Common myeloid progenitor, CD34-positive (primary cell): ENCODE measurements at regions not wholly inside any gene's neighbourhood (a gene's known extent, or its start where the extent isn't known, plus 50 kb on each side); places are given as distances from the start of the nearest gene placed in this dataset.

Experiments
- CTCF ChIA-PET: fragments of 350-600 bp; sonication (Branson Sonifier 250); formaldehyde crosslinking; loops from one replicate; lab custom pipeline; 2021; ENCODE audit warnings: antibody characterized with exemption; lab: Charles Lee
- POLR2A ChIA-PET: fragments of 350-600 bp; sonication (Branson Sonifier 250); formaldehyde crosslinking; loops from one replicate; lab custom pipeline; 2021; ENCODE audit warnings: antibody characterized with exemption; lab: Charles Lee
- DNase-seq, 3 donors: peaks; one replicate each; pipeline versions ENCODE4 v3.0.0 to v3.0.0-alpha.2; 2013
- H3K27ac ChIP-seq, 2 experiments: 1 replicate in 1 of 2; 2 replicates in 1 of 2; pipeline ENCODE4 v1.7.0; 2013; ENCODE audit warnings: inconsistent platforms in 2 of 2, low read length in 2 of 2, mild to moderate bottlenecking in 2 of 2, low read depth in 1 of 2, moderate library complexity in 1 of 2; ENCODE audit not compliant: severe bottlenecking in 2 of 2, insufficient read depth in 1 of 2, poor library complexity in 1 of 2
- H3K27me3 ChIP-seq, 5 experiments: replicated peaks in 2 of 5; 1 replicate in 3 of 5; 2 replicates in 2 of 5; pipeline versions ENCODE4 v1.6.1 to v1.7.0; 2013; ENCODE audit warnings: low read length in 4 of 5, mild to moderate bottlenecking in 2 of 5, moderate library complexity in 2 of 5, inconsistent platforms in 1 of 5; ENCODE audit not compliant: insufficient read depth in 5 of 5, control insufficient read depth in 4 of 5
- H3K36me3 ChIP-seq, 4 experiments: 1 replicate in 2 of 4; 2 replicates in 2 of 4; pipeline versions ENCODE4 v1.6.1 to v1.7.0; 2013; ENCODE audit warnings: low read length in 3 of 4, control low read depth in 1 of 4, mild to moderate bottlenecking in 1 of 4; ENCODE audit not compliant: control insufficient read depth in 4 of 4, insufficient read depth in 4 of 4
- H3K4me1 ChIP-seq, 4 experiments: 1 replicate in 3 of 4; 2 replicates in 1 of 4; pipeline versions ENCODE4 v1.6.1 to v1.7.1; 2013; ENCODE audit warnings: low read length in 3 of 4, mild to moderate bottlenecking in 3 of 4, control low read depth in 1 of 4, inconsistent platforms in 1 of 4, moderate library complexity in 1 of 4; ENCODE audit not compliant: control insufficient read depth in 4 of 4, insufficient read depth in 4 of 4; ENCODE audit errors: control extremely low read depth in 1 of 4
- H3K4me3 ChIP-seq, 7 experiments: 1 replicate in 4 of 7; 2 replicates in 3 of 7; pipeline versions ENCODE4 v1.5.1 to v1.7.0; 2013; ENCODE audit warnings: mild to moderate bottlenecking in 7 of 7, low read length in 6 of 7, moderate library complexity in 6 of 7, inconsistent platforms in 2 of 7, low read depth in 2 of 7, control low read depth in 1 of 7; ENCODE audit not compliant: insufficient read depth in 4 of 7, control insufficient read depth in 1 of 7; ENCODE audit errors: extremely low read depth in 1 of 7
- H3K9me3 ChIP-seq, 5 experiments: 1 replicate in 4 of 5; 2 replicates in 1 of 5; pipeline versions ENCODE4 v1.6.1 to v1.7.1; 2013; ENCODE audit warnings: low read length in 4 of 5, mild to moderate bottlenecking in 2 of 5, inconsistent platforms in 1 of 5, low read depth in 1 of 5, moderate library complexity in 1 of 5; ENCODE audit not compliant: control insufficient read depth in 4 of 5, insufficient read depth in 2 of 5; ENCODE audit errors: control extremely low read depth in 1 of 5
- WGBS: methylation state at CpG from one replicate; pipeline ENCODE4 v1.1.5; 2013; ENCODE audit not compliant: insufficient coverage; 5-methylcytosine and 5-hydroxymethylcytosine counted together

DNA sequence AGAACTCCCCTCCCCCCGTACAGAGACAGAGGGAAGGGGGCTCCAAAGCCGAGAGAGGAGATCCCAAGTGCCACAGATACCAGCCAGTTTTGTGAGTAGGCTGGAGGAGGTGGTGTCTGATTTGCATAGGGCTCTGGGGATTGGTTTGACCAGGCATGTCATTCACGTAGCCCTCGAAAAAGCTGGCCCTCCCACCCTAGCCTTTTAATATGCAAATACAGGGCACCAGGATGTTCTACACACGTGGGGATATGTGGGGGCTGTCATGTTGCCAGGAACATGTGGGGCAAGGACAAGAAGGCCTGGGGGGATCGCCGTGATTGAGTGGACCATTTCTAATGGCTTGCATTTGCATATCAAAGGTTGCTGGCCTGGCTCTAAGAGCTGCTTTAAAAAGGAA, 272.9 kb downstream of the PPP1R2C start:
- no CpG with 5 or more reads among the region's 7 CpGs for WGBS
- CTCF ChIA-PET = no interaction called here
- Histone ChIP-seq H3K27me3 (peaks cover 0 to 4% (median 0%) of the 10 kb centered on the region in 5 experiments), H3K9me3 (peaks cover 0 to 3% (median 0%) of the 10 kb centered on the region in 5 experiments), H3K4me1 (no peaks in the 10 kb centered on the region), H3K27ac (no peak overlapping the region), H3K36me3 (no peaks in the 10 kb centered on the region), H3K4me3 (no peak overlapping the region)
- POLR2A ChIA-PET = no interaction called here
- DNase-seq = no peak

DNA sequence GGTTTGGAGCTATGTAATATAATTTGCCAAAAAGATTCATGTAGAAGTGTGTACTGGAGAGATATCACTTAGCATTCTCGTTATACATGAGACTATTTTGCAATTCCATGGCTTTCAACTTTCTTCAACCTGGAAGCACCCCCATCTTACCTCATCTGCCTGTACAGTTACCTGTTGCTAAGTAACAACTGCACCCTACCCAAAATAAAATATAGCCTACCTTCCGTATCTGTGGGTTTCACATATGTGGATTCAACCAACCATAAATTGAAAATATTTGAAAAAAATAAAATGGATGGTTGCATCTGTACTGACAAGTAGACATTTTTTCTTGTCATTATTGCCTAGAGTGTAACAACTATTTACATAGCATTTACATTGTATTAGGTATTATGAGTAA, 278.3 kb downstream of the PPP1R2C start:
- DNase-seq = no peak
- Histone ChIP-seq H3K27me3 (peaks cover 0 to 4% (median 0%) of the 10 kb centered on the region in 5 experiments), H3K9me3 (no peaks in the 10 kb centered on the region), H3K4me1 (no peaks in the 10 kb centered on the region), H3K4me3 (no peak overlapping the region), H3K27ac (no peak overlapping the region), H3K36me3 (no peaks in the 10 kb centered on the region)
- ChIA-PET CTCF (no interaction called here), POLR2A (no interaction called here)
- no CpG with 5 or more reads among the region's 2 CpGs for WGBS

- Histone ChIP-seq H3K4me3 (no peak overlapping the region), H3K9me3 (no peaks in the 10 kb centered on the region), H3K27me3 (peaks cover 0 to 4% (median 0%) of the 10 kb centered on the region in 5 experiments), H3K4me1 (no peaks in the 10 kb centered on the region), H3K27ac (no peak overlapping the region), H3K36me3 (no peaks in the 10 kb centered on the region)
- WGBS = 60% methylated on average over 1 of the region's 4 CpGs
- no peak for DNase-seq
- ChIA-PET POLR2A (no interaction called here), CTCF (no interaction called here)
Observed at GRCh38 chrX:42497356-42497755, 280.6 kb downstream of the PPP1R2C start.

DNA sequence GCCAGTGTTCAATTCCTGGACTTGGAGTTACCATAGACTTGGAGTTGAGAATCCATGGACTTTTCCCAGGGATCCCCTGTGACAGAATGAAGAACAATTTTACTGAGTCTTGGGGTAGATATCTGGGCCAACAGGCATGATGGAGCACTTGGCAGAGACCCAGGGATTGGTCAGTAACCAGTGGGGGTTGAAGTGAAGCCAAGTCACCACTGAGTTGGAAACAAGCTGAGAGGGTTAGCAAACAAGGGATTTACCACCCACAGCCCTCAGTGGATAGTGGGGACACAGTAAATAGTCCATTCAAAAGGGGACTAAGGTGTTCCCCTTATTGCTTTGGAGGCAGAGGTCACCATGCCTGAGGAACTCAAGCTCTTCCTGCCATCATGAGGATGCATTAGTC, 281.7 kb downstream of the PPP1R2C start:
- DNase-seq = no peak
- H3K4me1 ChIP-seq = no peaks in the 10 kb centered on the region
- no peaks in the 10 kb centered on the region for H3K9me3 ChIP-seq
- CTCF ChIA-PET = no interaction called here
- no peak overlapping the region for H3K4me3 ChIP-seq
- no peaks in the 10 kb centered on the region for H3K36me3 ChIP-seq
- H3K27ac ChIP-seq = no peak overlapping the region
- POLR2A ChIA-PET = no interaction called here
- H3K27me3 ChIP-seq = no peaks in the 10 kb centered on the region

DNA sequence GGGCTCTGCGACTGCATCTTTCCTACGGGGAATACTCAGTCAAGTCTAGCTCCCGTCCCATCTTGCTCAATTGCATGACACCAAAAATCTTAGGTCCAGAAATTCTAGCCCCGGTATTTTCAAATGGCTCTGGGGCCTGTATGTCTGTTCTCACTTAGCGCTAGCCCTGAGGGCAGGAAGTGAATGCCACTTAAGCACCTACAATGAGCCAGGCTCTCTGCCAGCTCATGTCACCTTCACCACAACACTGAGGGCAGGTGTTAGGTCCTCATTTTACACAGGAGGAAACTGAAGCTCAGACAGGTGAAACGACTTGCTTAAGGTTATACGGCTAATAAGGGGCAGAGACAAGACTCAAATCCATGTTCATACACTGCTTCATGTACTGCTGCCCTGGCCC, 282.8 kb downstream of the PPP1R2C start:
- no peaks in the 10 kb centered on the region for H3K27me3 ChIP-seq
- no peaks in the 10 kb centered on the region for H3K4me1 ChIP-seq
- CTCF ChIA-PET = no interaction called here
- POLR2A ChIA-PET = no interaction called here
- DNase-seq = no peak
- H3K9me3 ChIP-seq = no peaks in the 10 kb centered on the region
- 84% methylated on average over 7 of the region's 7 CpGs for WGBS
- no peak overlapping the region for H3K4me3 ChIP-seq
- H3K36me3 ChIP-seq = no peaks in the 10 kb centered on the region
- H3K27ac ChIP-seq = no peak overlapping the region

DNA sequence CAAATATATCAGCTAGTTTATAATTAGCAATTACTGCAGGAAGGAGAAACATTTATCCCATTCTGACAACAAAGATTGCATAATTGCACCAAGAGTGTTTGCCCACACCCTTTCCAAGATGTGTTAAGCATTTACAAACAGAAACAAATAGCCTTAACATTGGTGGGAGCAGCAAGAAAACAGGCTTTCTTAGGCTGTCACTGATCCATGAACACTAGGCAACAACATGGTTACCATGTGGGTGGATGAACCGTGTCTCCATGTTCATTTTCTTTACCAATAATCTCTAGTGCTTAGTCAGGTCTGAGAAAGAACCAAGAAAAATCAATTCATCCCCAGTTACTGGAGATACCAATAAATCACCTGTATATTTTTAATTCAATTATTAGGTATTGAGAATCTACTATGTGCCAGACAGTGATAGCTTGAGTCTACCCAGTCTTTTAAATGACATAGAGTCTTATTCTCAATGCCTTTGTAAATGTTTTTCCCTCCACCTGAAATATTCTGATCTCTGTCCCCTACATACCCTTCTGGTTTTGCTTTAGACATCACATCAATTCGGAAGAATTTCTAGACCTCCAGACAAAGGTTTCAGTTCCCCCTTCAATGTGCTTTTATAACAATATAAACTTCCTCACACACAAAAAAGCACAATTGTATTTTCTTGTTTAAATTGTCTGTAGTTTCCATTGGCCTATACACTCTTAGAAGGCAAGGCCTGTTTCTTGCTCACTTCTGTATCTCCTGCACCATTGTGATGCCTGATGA, 286.6 kb downstream of the PPP1R2C start:
- ChIA-PET POLR2A (no interaction called here), CTCF (no interaction called here)
- Histone ChIP-seq H3K36me3 (no peaks in the 10 kb centered on the region), H3K4me3 (no peak overlapping the region), H3K27ac (no peak overlapping the region), H3K27me3 (no peaks in the 10 kb centered on the region), H3K9me3 (no peaks in the 10 kb centered on the region), H3K4me1 (no peaks in the 10 kb centered on the region)
- no peak for DNase-seq
- 86% methylated on average over 1 of the region's 2 CpGs for WGBS

GRCh38 chrX:42490111-42490510, 287.9 kb downstream of the PPP1R2C start:
- Histone ChIP-seq H3K27ac (no peak overlapping the region), H3K27me3 (no peaks in the 10 kb centered on the region), H3K4me3 (no peak overlapping the region), H3K4me1 (no peaks in the 10 kb centered on the region), H3K36me3 (no peaks in the 10 kb centered on the region), H3K9me3 (no peaks in the 10 kb centered on the region)
- ChIA-PET CTCF (no interaction called here), POLR2A (no interaction called here)
- DNase-seq = peak in 2 of 3 donors; percentile 17 to 19
- 31% methylated on average over 3 of the region's 3 CpGs for WGBS
